ENCODE measurements at regions not wholly inside any gene's neighbourhood (a gene's known extent, or its start where the extent isn't known, plus 50 kb on each side); places are given as distances from the start of the nearest gene placed in this dataset.

GRCh38 chr2:107267086-107267485 lies 381.1 kb upstream of the ST6GAL2 start:
- H3K27ac ChIP-seq (replicated peaks in 1 of 4): no peak overlapping the region
- no peaks in the 10 kb centered on the region for H3K27me3 ChIP-seq
- TF ChIP-seq CTCF (IDR thresholded peaks at IDR 0.05) (no peak), POLR2A (IDR thresholded peaks at IDR 0.05; ENCODE audit: low read depth) (no peak), POLR2AphosphoS5 (IDR thresholded peaks at IDR 0.05) (no peak), EP300 (IDR thresholded peaks at IDR 0.05) (no peak)
- no peaks in the 10 kb centered on the region for H3K36me3 ChIP-seq
- no peak overlapping the region for H3K4me3 ChIP-seq
- intact Hi-C loops (cut with DNase I): no loop called here
- 75% methylated on average over 3 of the region's 3 CpGs for WGBS
- DNase-seq (ENCODE audit: extremely low spot score): no peak
- H3K4me1 ChIP-seq: no peaks in the 10 kb centered on the region
- no peaks in the 10 kb centered on the region for H3K9me3 ChIP-seq

GRCh38 chr2:107276034-107276433 lies 390.1 kb upstream of the ST6GAL2 start:
- H3K27me3 ChIP-seq: no peaks in the 10 kb centered on the region
- H3K36me3 ChIP-seq: no peaks in the 10 kb centered on the region
- no peak overlapping the region for H3K4me3 ChIP-seq
- DNase-seq (ENCODE audit: extremely low spot score): no peak
- no peaks in the 10 kb centered on the region for H3K9me3 ChIP-seq
- H3K27ac ChIP-seq (replicated peaks in 1 of 4): no peak overlapping the region
- H3K4me1 ChIP-seq: no peaks in the 10 kb centered on the region
- 68% methylated on average over 2 of the region's 2 CpGs for WGBS
- intact Hi-C loops (cut with DNase I): no loop called here
- TF ChIP-seq POLR2AphosphoS5 (IDR thresholded peaks at IDR 0.05): no peak
- no peak for TF ChIP-seq POLR2A (IDR thresholded peaks at IDR 0.05; ENCODE audit: low read depth)
- TF ChIP-seq EP300 (IDR thresholded peaks at IDR 0.05): no peak
- TF ChIP-seq CTCF (IDR thresholded peaks at IDR 0.05): no peak

GRCh38 chr2:107278672-107279071 lies 392.7 kb upstream of the ST6GAL2 start:
- Histone ChIP-seq H3K9me3 (no peaks in the 10 kb centered on the region), H3K4me3 (no peak overlapping the region), H3K27me3 (no peaks in the 10 kb centered on the region), H3K27ac (replicated peaks in 1 of 4) (no peak overlapping the region), H3K4me1 (no peaks in the 10 kb centered on the region), H3K36me3 (no peaks in the 10 kb centered on the region)
- TF ChIP-seq POLR2A (IDR thresholded peaks at IDR 0.05; ENCODE audit: low read depth) (no peak), POLR2AphosphoS5 (IDR thresholded peaks at IDR 0.05) (no peak), EP300 (IDR thresholded peaks at IDR 0.05) (no peak), CTCF (IDR thresholded peaks at IDR 0.05) (no peak)
- WGBS: 93% methylated on average over 1 of the region's 1 CpG
- intact Hi-C loops (cut with DNase I): no loop called here
- no peak for DNase-seq (ENCODE audit: extremely low spot score)

GRCh38 chr2:107281637-107282036 lies 395.7 kb upstream of the ST6GAL2 start:
- TF ChIP-seq POLR2AphosphoS5 (IDR thresholded peaks at IDR 0.05): no peak
- no peak for TF ChIP-seq EP300 (IDR thresholded peaks at IDR 0.05)
- WGBS: 77% methylated on average over 1 of the region's 1 CpG
- Histone ChIP-seq H3K27me3 (no peaks in the 10 kb centered on the region), H3K27ac (replicated peaks in 1 of 4) (no peak overlapping the region), H3K4me3 (no peak overlapping the region), H3K36me3 (no peaks in the 10 kb centered on the region), H3K9me3 (no peaks in the 10 kb centered on the region), H3K4me1 (no peaks in the 10 kb centered on the region)
- DNase-seq (ENCODE audit: extremely low spot score): no peak
- intact Hi-C loops (cut with DNase I): no loop called here

GRCh38 chr2:107282135-107282534 lies 396.2 kb upstream of the ST6GAL2 start:
- Histone ChIP-seq H3K27ac (replicated peaks in 1 of 4) (no peak overlapping the region), H3K36me3 (no peaks in the 10 kb centered on the region), H3K4me1 (no peaks in the 10 kb centered on the region), H3K4me3 (no peak overlapping the region), H3K27me3 (no peaks in the 10 kb centered on the region), H3K9me3 (no peaks in the 10 kb centered on the region)
- DNase-seq (ENCODE audit: extremely low spot score): no peak
- intact Hi-C loops (cut with DNase I): no loop called here
- TF ChIP-seq CTCF (IDR thresholded peaks at IDR 0.05): no peak
- no peak for TF ChIP-seq POLR2AphosphoS5 (IDR thresholded peaks at IDR 0.05)
- TF ChIP-seq EP300 (IDR thresholded peaks at IDR 0.05): no peak

Data from esophagus muscularis mucosa (tissue), 4 donors.